Stimulated activated CD8-positive, alpha-beta memory T cell treated with anti-CD3 and anti-CD28 coated beads, Interleukin-7, amount 100 ng/mL, for 1 hour (primary cell): ENCODE measurements at regions not wholly inside any gene's neighbourhood (a gene's known extent, or its start where the extent isn't known, plus 50 kb on each side); places are given as distances from the start of the nearest gene placed in this dataset.

Source experiments
- DNase-seq, 2 donors: peaks; one replicate each; pipeline ENCODE4 v3.0.0-alpha.2; 2020; ENCODE audit warnings: low read depth in 2 of 2

- DNase-seq: no peak
Measured at GRCh38 chr9:8188723-8189407, 389.3 kb upstream of the DMAC1 start.

- no peak for DNase-seq
Measured at GRCh38 chr9:8186560-8186959, 387.0 kb upstream of the DMAC1 start.

GRCh38 chr9:8183618-8184017 lies 384.0 kb upstream of the DMAC1 start:
- DNase-seq: no peak

GRCh38 chr9:8179381-8180053 lies 379.9 kb upstream of the DMAC1 start:
- DNase-seq: no peak

- no peak for DNase-seq
Measured at GRCh38 chr9:8172000-8172399, 372.4 kb upstream of the DMAC1 start.

- DNase-seq: no peak
Measured at GRCh38 chr9:8168916-8169438, 369.4 kb upstream of the DMAC1 start.

- DNase-seq: no peak
Measured at GRCh38 chr9:8160787-8161186, 361.2 kb upstream of the DMAC1 start.

- DNase-seq: no peak
Measured at GRCh38 chr9:8158574-8158973, 359.0 kb upstream of the DMAC1 start.

- DNase-seq: no peak
Measured at GRCh38 chr9:8157683-8158324, 358.2 kb upstream of the DMAC1 start.

GRCh38 chr9:8156346-8156745 lies 356.8 kb upstream of the DMAC1 start:
- no peak for DNase-seq

- DNase-seq: no peak
Measured at GRCh38 chr9:8155706-8156105, 356.1 kb upstream of the DMAC1 start.

GRCh38 chr9:8143677-8144076 lies 344.1 kb upstream of the DMAC1 start:
- DNase-seq: no peak

- DNase-seq: no peak
Measured at GRCh38 chr9:8140557-8140956, 341.0 kb upstream of the DMAC1 start.

- no peak for DNase-seq
Measured at GRCh38 chr9:8139756-8140155, 340.2 kb upstream of the DMAC1 start.

- DNase-seq: no peak
Measured at GRCh38 chr9:8136477-8136876, 336.9 kb upstream of the DMAC1 start.

- no peak for DNase-seq
Measured at GRCh38 chr9:8134635-8135034, 335.1 kb upstream of the DMAC1 start.

GRCh38 chr9:8133606-8134005 lies 334.0 kb upstream of the DMAC1 start:
- no peak for DNase-seq

GRCh38 chr9:8115570-8115969 lies 316.0 kb upstream of the DMAC1 start:
- DNase-seq: no peak

- no peak for DNase-seq
Measured at GRCh38 chr9:8114826-8115225, 315.2 kb upstream of the DMAC1 start.

- no peak for DNase-seq
Measured at GRCh38 chr9:8106362-8106761, 306.8 kb upstream of the DMAC1 start.

- DNase-seq: no peak
Measured at GRCh38 chr9:8101607-8102006, 302.0 kb upstream of the DMAC1 start.

GRCh38 chr9:8096091-8096490 lies 296.5 kb upstream of the DMAC1 start:
- DNase-seq: no peak

- no peak for DNase-seq
Measured at GRCh38 chr9:8095672-8096086, 296.1 kb upstream of the DMAC1 start.
